Motor neuron (in vitro differentiated cells): ENCODE measurements at regions not wholly inside any gene's neighbourhood (a gene's known extent, or its start where the extent isn't known, plus 50 kb on each side); places are given as distances from the start of the nearest gene placed in this dataset.

Experiments used
- ATAC-seq, 8 experiments: fragments of 200-7000 bp; cut with Tn5 transposase; replicated peaks in 6 of 8; 2 replicates each; pipeline ENCODE4 v1.8.0; 2021; ENCODE audit warnings: mild to moderate bottlenecking in 8 of 8, moderate library complexity in 8 of 8
- H3K27ac ChIP-seq, 2 donors: fragments of 250-450 bp; sonication (Bioruptor Pico); 2 replicates each; pipeline ENCODE4 v1.9.0; 2021; ENCODE audit warnings: antibody characterized with exemption in 2 of 2, mild to moderate bottlenecking in 2 of 2, moderate library complexity in 1 of 2
- H3K4me1 ChIP-seq, 2 donors: fragments of 250-450 bp; sonication (Bioruptor Pico); replicated peaks in 1 of 2; 2 replicates each; pipeline ENCODE4 v1.6.1; 2021; ENCODE audit warnings: antibody characterized with exemption in 2 of 2, mild to moderate bottlenecking in 2 of 2, moderate library complexity in 1 of 2
- H3K4me3 ChIP-seq, 5 donors: fragments of 250-450 bp; sonication (Bioruptor Pico); 2 replicates each; pipeline ENCODE4 v1.9.0; 2021; ENCODE audit warnings: antibody characterized with exemption in 5 of 5, mild to moderate bottlenecking in 5 of 5, moderate library complexity in 4 of 5
- WGBS, 10 experiments: fragments of 450-650 bp; shearing (Covaris generic); methylation state at CpG; one replicate each; pipeline ENCODE4 v1.0.0; 2022; 5-methylcytosine and 5-hydroxymethylcytosine counted together
- in situ Hi-C, 9 experiments: fragments of 400-800 bp; cut with MboI; loops; one replicate each; pipeline ENCODE4 v1.15.0; 2021; ENCODE audit warnings: low sequenced_read_pairs in 9 of 9, low pct_unique_long_range_greater_than_20kb in 2 of 9; ENCODE audit not compliant: unreplicated experiment in 9 of 9

DNA sequence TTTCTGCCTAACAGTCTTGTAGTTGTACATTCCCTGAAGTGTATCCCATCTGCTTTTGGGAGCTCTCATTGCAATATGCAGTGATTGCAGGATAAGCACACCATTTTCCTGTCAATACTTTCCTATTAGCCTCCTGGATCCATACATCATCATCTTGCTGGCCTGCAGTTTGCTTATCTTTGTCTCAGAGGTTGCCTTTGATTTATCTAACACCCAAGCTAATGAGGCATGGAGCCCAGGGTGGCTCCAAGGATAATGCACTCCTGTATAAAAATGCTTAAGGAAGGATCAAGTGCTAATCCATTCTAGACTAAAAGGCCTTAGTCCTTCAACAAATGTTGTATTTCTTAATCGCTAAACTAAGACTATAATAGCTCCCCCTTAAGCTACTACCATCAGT lies 161.6 kb upstream of the OBI1 start:
- 0 to 100% (median 83%) methylated on average over 1 of the region's 1 CpG; no CpG with 5 or more reads in 1 of the 10 experiments for WGBS, 10 experiments

DNA sequence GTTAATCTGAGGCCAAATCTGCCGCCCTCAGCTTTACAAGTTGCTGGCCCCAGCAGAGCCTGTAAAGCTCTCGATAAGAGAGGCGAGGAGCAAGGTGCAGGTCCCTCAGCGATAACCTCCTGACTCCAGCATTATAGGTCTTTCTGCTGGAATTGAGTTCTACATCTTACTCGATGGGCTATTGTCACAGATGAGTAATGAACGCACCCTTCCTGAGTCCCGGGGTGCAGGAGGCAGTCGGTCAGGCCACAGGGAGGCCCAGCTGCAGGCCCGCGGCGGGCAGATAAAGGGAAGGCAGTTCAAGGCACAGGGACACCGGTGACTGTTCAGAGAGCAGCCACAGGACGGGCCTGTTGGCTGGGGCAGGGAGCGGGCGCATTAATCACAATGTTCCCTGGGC lies 157.6 kb upstream of the OBI1 start:
- in situ Hi-C loops: no loop called here
- peak in 1 of 8 experiments; percentile 23 for ATAC-seq
- no peak overlapping the region for H3K27ac ChIP-seq
- no peak overlapping the region for H3K4me3 ChIP-seq
- peaks cover 0 to 4% of the 10 kb centered on the region in 2 donors for H3K4me1 ChIP-seq
- WGBS, 10 experiments: 15 to 83% (median 72%) methylated on average over 2 to 7 of the region's 15 CpGs; no CpG with 5 or more reads in 2 of the 10 experiments

More for the DNA sequence above, 161.6 kb upstream of the OBI1 start:
- Histone ChIP-seq H3K4me3 (no peak overlapping the region), H3K4me1 (peaks cover 0 to 4% of the 10 kb centered on the region in 2 donors), H3K27ac (no peak overlapping the region)
- in situ Hi-C loops: no loop called here
- ATAC-seq: no peak

DNA sequence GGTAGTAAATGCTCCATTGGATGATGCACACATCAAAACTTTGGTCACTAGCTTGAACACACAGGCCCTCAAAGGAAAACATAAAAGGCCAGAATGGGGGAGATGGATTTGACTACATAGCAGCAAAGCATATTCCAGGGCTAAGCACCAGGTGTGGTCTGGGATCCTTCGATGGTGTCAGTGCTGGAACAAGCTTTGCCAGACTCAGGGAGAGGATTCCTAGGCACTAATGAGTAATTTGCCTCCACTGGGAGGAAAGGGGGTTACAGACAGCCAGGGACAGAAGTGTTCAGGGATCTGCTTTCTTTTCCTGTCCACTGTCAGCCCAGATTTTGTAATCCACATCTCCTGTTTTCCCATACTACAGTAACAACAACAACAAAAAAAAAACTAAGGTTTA lies 157.2 kb upstream of the OBI1 start:
- H3K4me1 ChIP-seq: peaks cover 0 to 4% of the 10 kb centered on the region in 2 donors
- no peak for ATAC-seq
- 50 to 100% (median 90%) methylated on average over 1 of the region's 1 CpG; no CpG with 5 or more reads in 6 of the 10 experiments for WGBS, 10 experiments
- no peak overlapping the region for H3K4me3 ChIP-seq
- H3K27ac ChIP-seq: no peak overlapping the region
- in situ Hi-C loops: no loop called here

GRCh38 chr13:78806457-78806856 lies 147.5 kb upstream of the OBI1 start:
- ATAC-seq: peak in 3 of 8 experiments; percentile 22 to 44 (median 31)
- Histone ChIP-seq H3K27ac (no peak overlapping the region), H3K4me1 (no peaks in the 10 kb centered on the region), H3K4me3 (no peak overlapping the region)
- 0 to 90% (median 67%) methylated on average over 2 to 4 of the region's 4 CpGs for WGBS, 10 experiments
- in situ Hi-C loops: no loop called here

DNA sequence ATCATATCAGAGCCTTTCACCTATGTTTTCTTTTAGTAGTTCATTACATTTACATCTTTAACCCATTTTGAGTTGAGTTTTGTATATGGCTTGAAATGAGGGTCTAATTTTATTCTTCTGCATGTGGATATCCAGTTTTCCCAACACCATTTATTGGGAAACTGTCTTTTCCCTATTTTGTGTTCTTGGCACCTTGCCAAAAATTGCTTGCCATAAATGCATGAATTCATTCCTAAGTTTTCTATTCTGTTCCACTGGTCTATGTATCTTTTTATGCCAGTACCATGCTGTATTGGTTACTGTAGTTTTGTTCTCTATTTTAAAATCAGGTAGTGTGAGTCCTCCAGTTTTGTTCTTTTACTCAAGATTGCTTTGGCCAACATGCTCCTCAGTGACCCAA lies 144.0 kb upstream of the OBI1 start:
- Histone ChIP-seq H3K4me1 (no peaks in the 10 kb centered on the region), H3K27ac (no peak overlapping the region), H3K4me3 (no peak overlapping the region)
- in situ Hi-C loops: no loop called here
- no peak for ATAC-seq

DNA sequence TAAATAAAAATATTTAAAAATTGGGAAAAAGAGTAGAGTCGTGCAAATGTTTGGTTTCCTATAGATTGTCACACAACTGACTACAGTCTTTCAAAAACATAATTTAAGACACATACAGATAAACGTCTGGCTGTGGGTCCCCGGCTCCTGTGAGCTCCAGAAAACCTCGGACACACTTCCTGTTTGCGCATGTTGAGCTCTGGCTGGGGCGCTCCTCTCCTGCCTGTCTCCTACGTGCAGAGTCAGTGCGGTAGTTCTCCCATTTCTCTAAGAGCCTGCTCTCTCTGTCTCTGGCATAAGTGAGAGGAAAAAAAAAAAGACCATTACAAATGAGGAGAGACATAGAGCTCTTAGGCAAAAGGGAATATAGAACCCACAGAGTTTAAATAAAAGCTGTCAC lies 128.2 kb upstream of the OBI1 start:
- no peak overlapping the region for H3K27ac ChIP-seq
- in situ Hi-C loops: no loop called here
- ATAC-seq: peak in 1 of 8 experiments; percentile 56
- H3K4me3 ChIP-seq: no peak overlapping the region
- H3K4me1 ChIP-seq: peaks cover 13 to 15% of the 10 kb centered on the region in 2 donors
- WGBS, 10 experiments: 10 to 60% (median 39%) methylated on average over 1 to 7 of the region's 8 CpGs; no CpG with 5 or more reads in 2 of the 10 experiments

- 0 to 40% (median 0%) methylated on average over 1 of the region's 1 CpG; no CpG with 5 or more reads in 1 of the 10 experiments for WGBS, 10 experiments
- peaks cover 13 to 15% of the 10 kb centered on the region in 2 donors for H3K4me1 ChIP-seq
- in situ Hi-C loops: no loop called here
- H3K27ac ChIP-seq: no peak overlapping the region
- peak in 5 of 8 experiments; percentile 62 to 89 (median 73) for ATAC-seq
- no peak overlapping the region for H3K4me3 ChIP-seq
These were observed 127.5 kb upstream of the OBI1 start for GRCh38 chr13:78786459-78786858.

DNA sequence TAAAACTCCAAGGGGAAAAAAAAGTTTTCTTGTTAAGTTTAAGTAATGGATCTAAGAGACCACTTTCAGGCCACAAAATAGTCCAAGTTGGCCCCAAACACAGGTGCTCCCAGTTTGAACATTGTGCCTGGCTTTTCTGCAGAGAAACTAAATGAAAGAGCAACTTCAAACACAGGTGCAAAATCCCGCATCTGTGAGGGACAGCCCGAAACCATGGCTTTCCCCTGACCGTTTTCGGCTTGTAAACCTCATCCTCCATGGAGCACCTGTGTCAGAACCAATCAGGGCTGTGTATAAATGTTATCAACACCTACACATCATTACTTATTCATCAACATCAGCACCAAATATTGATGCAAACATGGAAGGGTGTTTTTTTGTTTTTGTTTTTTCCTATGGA lies 126.8 kb upstream of the OBI1 start:
- Histone ChIP-seq H3K4me3 (no peak overlapping the region), H3K27ac (no peak overlapping the region), H3K4me1 (peaks cover 13 to 15% of the 10 kb centered on the region in 2 donors)
- no peak for ATAC-seq
- in situ Hi-C loops: no loop called here
- 71 to 89% (median 80%) methylated on average over 1 to 4 of the region's 4 CpGs; no CpG with 5 or more reads in 6 of the 10 experiments for WGBS, 10 experiments

- Histone ChIP-seq H3K27ac (no peak overlapping the region), H3K4me3 (no peak overlapping the region), H3K4me1 (peaks cover 13 to 15% of the 10 kb centered on the region in 2 donors)
- ATAC-seq: no peak
- in situ Hi-C loops: no loop called here
- 0 to 77% (median 66%) methylated on average over 2 to 6 of the region's 6 CpGs for WGBS, 10 experiments
These were observed 125.2 kb upstream of the OBI1 start for GRCh38 chr13:78784014-78784750.

GRCh38 chr13:78780708-78781107 lies 121.8 kb upstream of the OBI1 start:
- in situ Hi-C loops: no loop called here
- Histone ChIP-seq H3K27ac (no peak overlapping the region), H3K4me3 (no peak overlapping the region), H3K4me1 (peaks cover 3 to 4% of the 10 kb centered on the region in 2 donors)
- ATAC-seq: no peak
- 0 to 82% (median 59%) methylated on average over 1 to 3 of the region's 3 CpGs; no CpG with 5 or more reads in 1 of the 10 experiments for WGBS, 10 experiments

DNA sequence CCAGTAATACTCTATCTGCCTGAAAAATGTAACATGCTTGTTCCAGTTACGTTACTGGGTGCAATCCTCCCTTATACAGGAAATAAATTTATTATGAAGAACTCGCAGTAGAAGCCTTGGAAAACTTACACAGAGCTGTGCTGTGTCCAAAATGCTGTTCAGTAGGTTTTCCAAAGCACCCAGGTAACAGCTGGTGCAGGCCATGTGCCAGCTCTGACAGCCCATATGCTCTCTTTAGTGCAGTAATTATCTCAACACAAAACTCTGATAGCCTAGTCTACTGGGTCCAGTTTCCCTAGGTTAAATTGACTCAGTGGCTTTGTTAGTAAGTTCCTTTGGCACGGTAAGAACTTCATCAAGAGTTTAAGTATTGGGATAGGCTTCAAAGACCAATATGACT lies 120.7 kb upstream of the OBI1 start:
- 0 to 100% (median 82%) methylated on average over 1 to 3 of the region's 3 CpGs; no CpG with 5 or more reads in 1 of the 10 experiments for WGBS, 10 experiments
- Histone ChIP-seq H3K4me1 (peaks cover 0 to 4% of the 10 kb centered on the region in 2 donors), H3K4me3 (no peak overlapping the region), H3K27ac (no peak overlapping the region)
- no peak for ATAC-seq
- in situ Hi-C loops: no loop called here

- no peak overlapping the region for H3K4me3 ChIP-seq
- no peaks in the 10 kb centered on the region for H3K4me1 ChIP-seq
- no peak overlapping the region for H3K27ac ChIP-seq
- no peak for ATAC-seq
- 8 to 100% (median 70%) methylated on average over 2 to 6 of the region's 6 CpGs; no CpG with 5 or more reads in 1 of the 10 experiments for WGBS, 10 experiments
- in situ Hi-C loops: no loop called here
These were observed 119.0 kb upstream of the OBI1 start for GRCh38 chr13:78777976-78778375.

GRCh38 chr13:78777396-78777795 lies 118.4 kb upstream of the OBI1 start:
- 0 to 83% (median 41%) methylated on average over 1 to 4 of the region's 4 CpGs; no CpG with 5 or more reads in 1 of the 10 experiments for WGBS, 10 experiments
- peak in 1 of 8 experiments; percentile 22 for ATAC-seq
- no peak overlapping the region for H3K27ac ChIP-seq
- H3K4me1 ChIP-seq: no peaks in the 10 kb centered on the region
- in situ Hi-C loops: no loop called here
- H3K4me3 ChIP-seq: no peak overlapping the region

- Histone ChIP-seq H3K4me3 (no peak overlapping the region), H3K4me1 (no peaks in the 10 kb centered on the region), H3K27ac (no peak overlapping the region)
- no peak for ATAC-seq
- in situ Hi-C loops: no loop called here
These were observed 114.0 kb upstream of the OBI1 start for GRCh38 chr13:78772933-78773332.
